Stimulated activated CD4-positive, alpha-beta T cell treated with anti-CD3 and anti-CD28 coated beads, Interleukin-12 subunit alpha, Interleukin-12 subunit beta, amount 100 ng/mL, for 48 hours (primary cell): ENCODE measurements at regions not wholly inside any gene's neighbourhood (a gene's known extent, or its start where the extent isn't known, plus 50 kb on each side); places are given as distances from the start of the nearest gene placed in this dataset.
"Not testable (repeated sequence)": the region's sequence is repeated elsewhere in the genome, so short reads cannot be mapped to it uniquely, and the experiment has no call there.

ENCODE experiments used
- DNase-seq, 3 donors: peaks; one replicate each; pipeline ENCODE4 v3.0.0-alpha.2; 2020; ENCODE audit warnings: low read depth in 2 of 3, low spot score in 1 of 3

- no peak for DNase-seq
These were observed 71.6 kb upstream of the ZNF746 start for GRCh38 chr7:149569025-149569725.

- no peak for DNase-seq
These were observed 70.6 kb upstream of the ZNF746 start for GRCh38 chr7:149568218-149568617.

GRCh38 chr7:149566103-149566502 lies 68.5 kb upstream of the ZNF746 start:
- no peak for DNase-seq

GRCh38 chr7:149565096-149565382 lies 67.4 kb upstream of the ZNF746 start:
- no peak for DNase-seq

GRCh38 chr7:149564340-149565095 lies 66.9 kb upstream of the ZNF746 start:
- no peak for DNase-seq

GRCh38 chr7:149562602-149563001 lies 65.0 kb upstream of the ZNF746 start:
- DNase-seq = no peak

- no peak for DNase-seq
These were observed 63.5 kb upstream of the ZNF746 start for GRCh38 chr7:149561072-149561471.

GRCh38 chr7:149559711-149560110 lies 62.1 kb upstream of the ZNF746 start:
- no peak for DNase-seq

GRCh38 chr7:149558149-149558861 lies 60.7 kb upstream of the ZNF746 start:
- no peak for DNase-seq

GRCh38 chr7:149556525-149556924 lies 58.9 kb upstream of the ZNF746 start:
- not testable (repeated sequence) for DNase-seq

- not testable (repeated sequence) for DNase-seq
These were observed 57.2 kb upstream of the ZNF746 start for GRCh38 chr7:149554821-149555220.

- not testable (repeated sequence) for DNase-seq
These were observed 56.4 kb upstream of the ZNF746 start for GRCh38 chr7:149553991-149554390.

- DNase-seq = no peak
These were observed 55.2 kb upstream of the ZNF746 start for GRCh38 chr7:149552799-149553198.
